Trophoblast cell (in vitro differentiated cells and primary cell): ENCODE measurements at regions not wholly inside any gene's neighbourhood (a gene's known extent, or its start where the extent isn't known, plus 50 kb on each side); places are given as distances from the start of the nearest gene placed in this dataset.
A peak's percentile ranks its signal among the peaks of the same experiment; 100 is the strongest.

Experiments
- DNase-seq, 2 donors: peaks; one replicate each; pipeline ENCODE4 v3.0.0-alpha.2; 2016
- H2AFZ ChIP-seq: 2 replicates; pipeline ENCODE4 v1.6.1; 2013; ENCODE audit warnings: low read length, moderate library complexity, mild to moderate bottlenecking; ENCODE audit not compliant: insufficient read depth, poor library complexity
- H2AK5ac ChIP-seq: 2 replicates; pipeline ENCODE4 v1.6.1; 2013; ENCODE audit warnings: mild to moderate bottlenecking, low read length
- H2BK120ac ChIP-seq: 2 replicates; pipeline ENCODE4 v1.6.1; 2013; ENCODE audit warnings: low read length, mild to moderate bottlenecking, moderate library complexity; ENCODE audit not compliant: insufficient read depth, poor library complexity
- H2BK12ac ChIP-seq: 2 replicates; pipeline ENCODE4 v1.6.1; 2013; ENCODE audit warnings: mild to moderate bottlenecking, low read length, moderate library complexity
- H2BK5ac ChIP-seq: 2 replicates; pipeline ENCODE4 v1.6.1; 2013; ENCODE audit warnings: low read length, low read depth, moderate library complexity, mild to moderate bottlenecking; ENCODE audit not compliant: poor library complexity
- H3K14ac ChIP-seq: 2 replicates; pipeline ENCODE4 v1.6.1; 2013; ENCODE audit warnings: mild to moderate bottlenecking, low read length
- H3K18ac ChIP-seq: 2 replicates; pipeline ENCODE4 v1.6.1; 2013; ENCODE audit warnings: mild to moderate bottlenecking, low read length
- H3K23ac ChIP-seq: 2 replicates; pipeline ENCODE4 v1.6.1; 2013; ENCODE audit warnings: low read length
- H3K27ac ChIP-seq: 2 replicates; pipeline ENCODE4 v1.5.1; 2013; ENCODE audit warnings: low read depth, mild to moderate bottlenecking, inconsistent platforms, low read length, moderate library complexity
- H3K27me3 ChIP-seq: 2 replicates; pipeline ENCODE4 v1.6.1; 2013; ENCODE audit warnings: inconsistent platforms, mild to moderate bottlenecking, low read length, moderate library complexity; ENCODE audit not compliant: insufficient read depth
- H3K36me3 ChIP-seq, 2 experiments: 1 replicate in 1 of 2; 2 replicates in 1 of 2; pipeline ENCODE4 v1.6.1; 2013; ENCODE audit warnings: low read length in 2 of 2, mild to moderate bottlenecking in 2 of 2, moderate library complexity in 1 of 2; ENCODE audit not compliant: insufficient read depth in 2 of 2, control insufficient read depth in 1 of 2
- H3K4ac ChIP-seq: 2 replicates; pipeline ENCODE4 v1.6.1; 2013; ENCODE audit warnings: low read depth, mild to moderate bottlenecking, low read length, moderate library complexity
- H3K4me1 ChIP-seq, 2 experiments: 1 replicate in 1 of 2; 2 replicates in 1 of 2; pipeline ENCODE4 v1.6.1; 2013; ENCODE audit warnings: low read length in 2 of 2, mild to moderate bottlenecking in 2 of 2, moderate library complexity in 1 of 2; ENCODE audit not compliant: insufficient read depth in 2 of 2, control insufficient read depth in 1 of 2
- H3K4me2 ChIP-seq: 2 replicates; pipeline ENCODE4 v1.6.1; 2013; ENCODE audit warnings: inconsistent platforms, mild to moderate bottlenecking, low read length, moderate library complexity
- H3K4me3 ChIP-seq: 2 replicates; pipeline ENCODE4 v1.5.1; 2013; ENCODE audit warnings: mild to moderate bottlenecking, low read depth, low read length, inconsistent platforms
- H3K79me1 ChIP-seq: one replicate; pipeline ENCODE4 v1.6.1; 2013; ENCODE audit warnings: low read length
- H3K79me2 ChIP-seq: 2 replicates; pipeline ENCODE4 v1.6.1; 2013; ENCODE audit warnings: low read length, mild to moderate bottlenecking; ENCODE audit not compliant: control insufficient read depth, insufficient read depth, poor library complexity
- H3K9ac ChIP-seq: 2 replicates; pipeline ENCODE4 v1.6.1; 2013; ENCODE audit warnings: mild to moderate bottlenecking, low read length
- H3K9me3 ChIP-seq: 2 replicates; pipeline ENCODE4 v1.6.1; 2013; ENCODE audit warnings: low read depth, mild to moderate bottlenecking, control low read depth, inconsistent platforms, low read length; ENCODE audit not compliant: insufficient read depth
- H4K12ac ChIP-seq: 2 replicates; pipeline ENCODE4 v1.6.1; 2013; ENCODE audit warnings: low read depth, mild to moderate bottlenecking, low read length, moderate library complexity
- H4K8ac ChIP-seq: 2 replicates; pipeline ENCODE4 v1.6.1; 2013; ENCODE audit warnings: low read depth, mild to moderate bottlenecking, low read length, moderate library complexity
- H4K91ac ChIP-seq: one replicate; pipeline ENCODE4 v1.6.1; 2013; ENCODE audit warnings: low read depth, mild to moderate bottlenecking, low read length, moderate library complexity
- WGBS: extraction: QIAGEN DNeasy Blood & Tissue Kit; methylation state at CpG from one replicate; pipeline ENCODE4 v1.1.7; 2013; ENCODE audit warnings: missing lambda C conversion rate; ENCODE audit not compliant: insufficient read length, insufficient coverage; ENCODE audit errors: extremely low coverage; 5-methylcytosine and 5-hydroxymethylcytosine counted together

DNA sequence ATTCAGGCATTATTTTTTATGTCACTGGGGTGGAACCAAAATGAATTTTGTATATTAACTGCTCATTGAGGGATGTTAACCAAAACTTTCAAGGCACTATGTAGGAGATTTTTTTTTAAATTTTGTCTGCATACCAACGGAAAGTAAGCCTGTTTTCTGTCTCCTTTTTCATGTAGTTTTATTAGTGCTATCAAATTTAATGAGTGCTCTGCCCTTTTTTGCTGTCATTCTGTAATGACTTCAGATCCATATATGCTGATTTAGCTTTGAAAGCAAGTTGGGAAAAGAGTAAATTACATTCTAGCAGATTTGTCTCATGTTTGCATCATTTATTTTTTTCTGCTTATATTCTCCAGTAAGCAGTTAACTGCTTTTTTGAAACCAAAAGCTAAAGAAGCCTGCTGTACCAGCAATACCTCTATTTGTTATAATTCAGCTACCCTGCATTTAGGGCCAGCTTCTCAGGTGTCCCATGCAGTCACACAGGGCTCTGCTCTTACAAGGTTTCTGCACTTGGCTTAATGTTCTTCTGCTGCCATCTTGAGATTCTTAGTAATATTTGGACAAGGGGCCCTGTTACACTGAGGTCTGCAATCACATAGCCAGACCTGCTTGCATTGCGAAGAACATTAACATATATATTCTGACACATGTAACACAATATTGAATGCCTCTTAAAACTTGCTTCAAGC, 429.0 kb downstream of the UTRN start:
- H2AK5ac ChIP-seq = no peak overlapping the region

GRCh38 chr6:144715344-144715743, 430.2 kb downstream of the UTRN start:
- Histone ChIP-seq H3K36me3 (no peaks in the 10 kb centered on the region), H3K27me3 (no peaks in the 10 kb centered on the region), H2AFZ (no peak overlapping the region), H3K9me3 (no peaks in the 10 kb centered on the region), H4K8ac (no peak overlapping the region), H3K14ac (no peak overlapping the region), H2BK120ac (no peak overlapping the region), H3K4me3 (no peak overlapping the region), H3K4me2 (no peak overlapping the region), H3K79me1 (no peaks in the 10 kb centered on the region), H4K91ac (no peak overlapping the region), H2AK5ac (no peak overlapping the region), H3K79me2 (no peaks in the 10 kb centered on the region), H3K4ac (no peak overlapping the region), H3K4me1 (no peaks in the 10 kb centered on the region), H3K27ac (no peak overlapping the region), H2BK12ac (no peak overlapping the region), H3K18ac (no peak overlapping the region), H4K12ac (no peak overlapping the region), H2BK5ac (no peak overlapping the region), H3K9ac (no peak overlapping the region), H3K23ac (no peak overlapping the region)
- WGBS = no CpG with 5 or more reads among the region's 2 CpGs
- DNase-seq = no peak

More for the DNA sequence above, 429.0 kb downstream of the UTRN start:
- no peaks in the 10 kb centered on the region for H3K36me3 ChIP-seq
- H3K79me1 ChIP-seq = no peaks in the 10 kb centered on the region
- no peaks in the 10 kb centered on the region for H3K27me3 ChIP-seq
- H4K12ac ChIP-seq = no peak overlapping the region
- no peak overlapping the region for H3K18ac ChIP-seq
- H3K4me1 ChIP-seq = no peaks in the 10 kb centered on the region
- DNase-seq = no peak
- no peak overlapping the region for H4K91ac ChIP-seq
- H2BK120ac ChIP-seq = no peak overlapping the region
- no peak overlapping the region for H3K4ac ChIP-seq
- no peak overlapping the region for H2BK12ac ChIP-seq
- no peak overlapping the region for H3K4me3 ChIP-seq
- no peaks in the 10 kb centered on the region for H3K79me2 ChIP-seq
- no peak overlapping the region for H3K9ac ChIP-seq
- H3K27ac ChIP-seq = no peak overlapping the region
- WGBS = no CpG with 5 or more reads among the region's 2 CpGs
- no peak overlapping the region for H3K23ac ChIP-seq
- no peak overlapping the region for H3K14ac ChIP-seq
- H2AFZ ChIP-seq = no peak overlapping the region
- no peak overlapping the region for H3K4me2 ChIP-seq
- H2BK5ac ChIP-seq = no peak overlapping the region
- no peaks in the 10 kb centered on the region for H3K9me3 ChIP-seq
- H4K8ac ChIP-seq = no peak overlapping the region

DNA sequence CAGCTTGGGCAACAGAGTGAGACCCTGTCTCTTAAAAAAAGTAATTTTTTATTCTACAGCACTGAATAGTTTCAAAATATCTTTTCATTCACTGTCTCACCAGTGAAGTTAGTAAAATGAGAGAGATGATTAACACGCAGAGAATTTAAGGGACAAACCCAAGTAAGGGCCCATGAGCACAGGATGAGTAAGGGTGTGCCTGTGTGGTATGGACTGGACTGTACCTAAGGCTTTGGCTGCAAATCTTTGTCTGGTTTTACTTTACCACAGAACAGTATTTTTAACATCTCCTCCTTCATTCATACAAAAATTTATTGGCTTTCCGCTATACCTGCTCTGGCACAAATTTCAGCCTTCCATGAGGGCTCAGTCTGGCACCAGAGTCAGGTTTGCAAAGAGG, 433.3 kb downstream of the UTRN start:
- Histone ChIP-seq H2BK12ac (no peak overlapping the region), H4K8ac (no peak overlapping the region), H3K9ac (no peak overlapping the region), H2BK120ac (no peak overlapping the region), H3K79me1 (no peaks in the 10 kb centered on the region), H3K18ac (no peak overlapping the region), H2BK5ac (no peak overlapping the region), H3K4me2 (no peak overlapping the region), H3K14ac (no peak overlapping the region), H3K27ac (no peak overlapping the region), H3K36me3 (peaks cover 0 to 2% of the 10 kb centered on the region in 2 experiments), H3K4me1 (no peaks in the 10 kb centered on the region), H2AFZ (no peak overlapping the region), H2AK5ac (no peak overlapping the region), H3K4me3 (no peak overlapping the region), H4K91ac (no peak overlapping the region), H4K12ac (no peak overlapping the region), H3K79me2 (no peaks in the 10 kb centered on the region), H3K23ac (no peak overlapping the region), H3K27me3 (no peaks in the 10 kb centered on the region), H3K9me3 (peaks cover 2% of the 10 kb centered on the region), H3K4ac (no peak overlapping the region)
- WGBS = no CpG with 5 or more reads among the region's 2 CpGs
- DNase-seq = peak; percentile 4 to 39

GRCh38 chr6:144721232-144721631, 436.1 kb downstream of the UTRN start:
- H2AFZ ChIP-seq = no peak overlapping the region
- peaks cover 0 to 2% of the 10 kb centered on the region in 2 experiments for H3K36me3 ChIP-seq
- no peak overlapping the region for H3K4ac ChIP-seq
- no peak overlapping the region for H3K9ac ChIP-seq
- no peak overlapping the region for H4K91ac ChIP-seq
- peaks cover 1% of the 10 kb centered on the region for H3K79me1 ChIP-seq
- H2BK120ac ChIP-seq = no peak overlapping the region
- H3K27me3 ChIP-seq = no peaks in the 10 kb centered on the region
- H4K12ac ChIP-seq = no peak overlapping the region
- H3K4me3 ChIP-seq = peak overlapping the region; percentile 59
- H3K23ac ChIP-seq = no peak overlapping the region
- H4K8ac ChIP-seq = no peak overlapping the region
- H3K79me2 ChIP-seq = no peaks in the 10 kb centered on the region
- no peak overlapping the region for H2BK12ac ChIP-seq
- H3K27ac ChIP-seq = no peak overlapping the region
- no peak overlapping the region for H2BK5ac ChIP-seq
- peak in 1 of 2 donors; percentile 3 for DNase-seq
- H3K9me3 ChIP-seq = peaks cover 2% of the 10 kb centered on the region
- H2AK5ac ChIP-seq = no peak overlapping the region
- no CpG with 5 or more reads among the region's 3 CpGs for WGBS
- no peak overlapping the region for H3K18ac ChIP-seq
- H3K14ac ChIP-seq = no peak overlapping the region
- H3K4me2 ChIP-seq = no peak overlapping the region
- H3K4me1 ChIP-seq = peaks cover 0 to 2% of the 10 kb centered on the region in 2 experiments
